KG1 (cell line): ENCODE measurements at regions not wholly inside any gene's neighbourhood (a gene's known extent, or its start where the extent isn't known, plus 50 kb on each side); places are given as distances from the start of the nearest gene placed in this dataset.

Source experiments
- DNase-seq: peaks from one replicate; lab custom pipeline; 2025; lab: John Stamatoyannopoulos, UW

- no peak for DNase-seq
Measured at GRCh38 chr12:24042651-24043050, 93.2 kb upstream of the SOX5 start.

- DNase-seq = no peak
Measured at GRCh38 chr12:24039113-24039525, 89.6 kb upstream of the SOX5 start.

DNA sequence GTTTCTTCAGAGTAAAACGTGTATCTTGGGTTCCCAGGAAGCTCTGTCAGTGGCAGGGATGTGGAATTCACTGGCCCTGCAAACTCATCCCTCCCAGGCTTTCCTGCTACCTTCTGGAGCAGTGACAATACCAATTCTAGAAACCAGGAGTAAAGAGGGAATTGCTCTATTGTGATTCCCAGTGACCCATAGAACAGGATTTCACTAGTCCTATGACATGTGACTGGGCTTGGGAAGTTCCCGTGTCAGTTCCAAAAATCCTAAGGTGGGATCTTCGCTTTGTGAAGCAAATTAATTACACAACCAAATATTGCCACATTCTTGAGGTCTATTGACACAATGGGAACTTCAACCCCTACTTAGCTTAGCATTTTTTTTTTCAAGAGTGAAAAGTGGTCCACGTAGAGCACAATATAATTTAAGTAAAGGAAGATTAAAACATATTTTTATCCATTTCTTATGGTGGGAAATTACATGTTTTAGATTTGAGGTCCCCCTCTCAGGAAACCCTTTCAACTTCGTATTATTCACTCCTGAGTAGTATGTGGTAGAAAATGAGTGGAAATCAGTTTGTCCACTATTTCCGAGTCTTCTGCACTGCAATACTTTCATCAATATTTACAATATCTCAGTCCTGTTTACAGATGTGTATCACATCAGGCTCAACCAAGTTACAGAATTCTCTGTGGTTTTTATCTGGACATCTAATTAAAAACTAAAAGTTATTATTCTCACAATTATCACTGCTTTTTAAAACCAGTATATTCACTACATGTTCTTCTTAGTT, 88.9 kb upstream of the SOX5 start:
- no peak for DNase-seq

DNA sequence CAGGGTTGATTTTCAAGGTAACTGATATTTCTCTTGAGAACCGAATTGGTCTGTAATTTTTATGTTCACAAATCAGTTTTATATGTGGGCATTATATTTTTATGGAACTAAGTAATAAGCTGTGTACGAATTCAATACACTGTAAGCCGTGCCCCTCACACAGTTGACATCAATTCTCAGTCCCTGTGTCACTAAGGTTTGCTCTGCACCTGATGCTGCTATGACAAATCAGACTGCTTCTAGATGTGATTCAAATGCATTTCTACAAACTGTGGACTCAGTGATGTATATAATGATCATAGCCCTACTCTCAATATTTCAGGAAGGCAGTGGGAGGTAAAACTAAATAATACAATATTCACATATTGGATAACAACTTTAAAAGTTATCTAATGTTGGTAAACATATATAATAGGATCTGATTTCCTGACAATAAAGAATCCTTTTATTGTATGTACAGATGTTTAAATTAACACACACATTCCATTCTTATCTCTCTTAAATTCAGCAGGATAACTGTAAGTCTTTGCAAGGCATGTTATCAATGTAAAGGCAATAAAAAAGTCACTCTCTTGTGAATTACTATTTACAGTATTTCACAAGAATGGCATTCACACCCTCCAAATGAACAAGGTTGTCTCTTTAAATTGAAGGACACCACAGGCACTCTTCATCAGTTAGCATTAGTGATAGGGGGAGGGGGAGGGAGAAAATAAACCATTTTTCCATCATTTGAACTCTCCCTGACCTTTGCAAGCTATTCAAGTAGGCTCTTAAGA, 87.2 kb upstream of the SOX5 start:
- no peak for DNase-seq

- no peak for DNase-seq
Measured at GRCh38 chr12:24034894-24035293, 85.4 kb upstream of the SOX5 start.

DNA sequence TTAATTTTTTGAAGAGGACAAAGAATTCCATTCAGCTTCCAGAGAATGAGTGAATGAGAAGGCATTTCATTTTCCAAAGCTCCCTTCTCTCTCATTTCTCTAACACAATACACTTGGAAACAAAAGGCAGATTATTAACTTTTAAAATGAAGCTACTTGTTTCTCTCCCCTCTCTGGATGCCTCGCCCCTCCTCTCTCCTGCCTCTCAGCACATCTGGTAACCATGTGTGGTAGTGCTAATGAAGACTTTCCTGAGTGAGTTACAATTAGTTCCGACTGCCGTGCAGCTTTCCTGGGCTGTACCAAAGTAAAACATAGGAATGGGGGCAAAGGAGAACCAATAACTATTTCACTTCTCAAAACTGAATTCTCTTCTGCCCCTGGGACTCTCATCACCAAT, 84.7 kb upstream of the SOX5 start:
- DNase-seq = no peak

DNA sequence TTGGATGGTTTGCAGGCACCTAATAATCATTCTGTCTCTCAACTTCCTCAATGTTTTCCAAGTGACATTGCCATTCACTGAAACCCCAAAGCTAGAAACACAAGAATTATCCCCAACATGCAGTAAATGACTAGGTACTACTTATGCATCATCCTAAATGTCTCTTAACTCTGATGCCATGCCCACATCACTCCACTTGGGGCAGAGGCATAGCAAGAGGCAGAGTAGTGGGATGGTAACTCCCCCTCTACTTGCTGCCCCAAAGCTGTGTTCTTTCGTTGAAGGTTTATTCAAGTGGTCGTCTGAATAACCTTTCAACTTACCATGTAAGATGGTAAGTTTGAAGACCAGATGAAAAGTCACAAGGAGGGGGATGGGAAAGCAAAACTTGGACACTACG, 77.9 kb upstream of the SOX5 start:
- no peak for DNase-seq

- no peak for DNase-seq
Measured at GRCh38 chr12:24025153-24025798, 75.8 kb upstream of the SOX5 start.

DNA sequence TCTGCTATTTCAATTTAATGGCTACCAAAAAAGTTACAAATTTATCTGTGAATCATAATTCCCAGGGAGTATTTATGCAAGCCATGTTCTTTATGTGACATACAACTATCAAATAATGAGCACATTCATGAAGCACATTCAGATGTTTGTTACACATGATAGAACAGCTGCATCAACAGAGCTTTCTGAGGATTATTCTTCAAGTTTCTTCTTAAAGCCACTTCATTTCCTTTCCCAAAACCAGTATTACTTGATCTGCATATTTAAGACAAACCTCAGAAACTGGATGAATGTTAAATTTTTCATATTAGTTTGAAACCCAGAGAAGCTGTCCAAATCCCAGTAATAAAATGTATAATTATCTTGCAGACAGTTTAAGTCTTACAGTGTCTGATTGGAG, 73.6 kb upstream of the SOX5 start:
- DNase-seq = no peak

DNA sequence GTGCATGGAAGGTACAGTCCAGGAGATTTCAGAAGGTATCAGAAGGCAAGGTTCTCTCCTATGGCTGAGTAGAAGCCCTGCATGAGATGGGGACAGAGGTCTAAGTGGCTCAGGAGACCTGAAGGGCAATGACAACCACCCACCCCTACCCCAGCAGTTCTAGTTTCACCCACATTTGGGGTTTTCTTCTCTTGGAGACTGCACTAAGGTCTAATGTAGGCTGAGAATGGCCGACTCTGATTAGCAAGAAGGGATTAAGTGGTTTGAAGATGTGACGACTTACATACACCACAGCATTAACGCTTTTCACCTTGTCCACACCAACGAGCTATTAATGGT, 71.7 kb upstream of the SOX5 start:
- no peak for DNase-seq

GRCh38 chr12:24020397-24021163, 71.1 kb upstream of the SOX5 start:
- DNase-seq = no peak

DNA sequence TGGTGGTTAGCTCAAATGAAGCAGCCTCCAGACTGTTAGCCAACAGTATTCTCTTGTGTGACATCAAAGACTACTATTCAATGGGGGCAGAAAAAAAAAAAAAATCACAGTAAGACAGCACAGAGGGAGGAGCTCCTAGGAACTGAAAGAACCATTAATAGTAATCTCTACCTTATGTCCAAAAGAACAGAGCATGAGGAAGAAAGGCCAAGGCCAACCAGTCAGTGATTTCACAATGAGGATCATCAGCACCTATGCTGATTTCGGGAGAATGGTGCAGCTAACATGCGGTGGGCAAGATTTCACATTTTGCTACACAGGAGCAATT, 66.3 kb upstream of the SOX5 start:
- no peak for DNase-seq

DNA sequence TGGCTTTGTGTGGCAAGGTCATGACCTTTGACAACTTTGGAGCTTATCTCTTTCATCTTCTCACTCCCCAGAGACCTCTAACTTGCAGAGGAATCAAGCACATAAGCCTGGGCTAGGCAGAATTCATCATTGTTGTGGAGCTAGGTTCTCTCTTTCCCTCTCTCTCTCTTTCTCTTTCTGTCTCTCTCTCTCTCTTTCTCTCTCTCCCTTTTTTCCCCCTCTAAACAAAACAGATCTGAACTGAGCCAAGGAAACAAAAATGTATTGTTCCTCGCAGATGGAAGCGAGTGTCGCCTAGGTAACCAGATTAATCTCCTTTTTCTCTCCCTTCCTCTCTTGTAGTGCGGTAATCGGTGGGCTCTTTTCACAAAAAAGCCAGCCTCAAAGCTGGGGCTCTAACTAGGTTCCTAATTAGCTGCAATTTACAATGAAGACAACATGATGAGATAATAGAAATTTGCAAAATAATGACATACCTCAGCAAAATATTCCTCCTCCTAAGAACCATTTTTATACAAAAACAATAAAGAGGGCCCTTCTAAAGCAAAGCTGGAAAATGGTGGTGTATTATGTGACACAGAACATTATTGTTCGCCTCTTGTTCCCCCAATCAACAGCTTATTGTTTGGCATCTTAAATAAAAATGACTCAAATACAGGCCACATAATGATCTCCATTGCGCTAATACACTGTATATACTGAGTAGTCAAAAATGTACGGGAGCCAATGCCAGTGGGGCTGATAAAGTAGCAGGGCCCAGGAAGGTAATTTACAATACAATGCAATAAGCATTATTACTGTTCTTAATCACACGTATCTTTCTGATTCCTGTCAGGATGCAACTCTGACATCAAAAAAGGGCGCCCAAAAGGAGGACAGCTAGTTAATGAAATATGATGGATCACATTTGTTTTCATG, 65.7 kb upstream of the SOX5 start:
- DNase-seq = no peak

DNA sequence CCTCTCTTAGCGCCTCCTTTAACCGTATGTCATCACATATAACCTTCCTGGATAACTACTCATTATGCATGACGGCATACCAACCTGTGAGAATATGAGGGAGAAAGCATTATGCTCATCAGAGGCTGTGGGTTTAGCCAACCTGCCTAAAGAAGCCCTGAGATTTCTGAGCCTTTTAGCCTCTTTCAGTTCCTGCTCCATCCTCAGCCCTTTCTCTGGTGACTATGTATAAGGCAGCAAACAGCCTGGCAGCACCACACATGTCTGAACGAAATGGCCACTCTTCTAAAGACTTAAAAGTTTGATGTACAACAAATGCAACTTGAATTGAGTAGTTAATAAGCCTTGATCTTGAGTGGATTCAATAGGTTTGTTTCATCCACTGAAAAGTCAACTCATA, 64.8 kb upstream of the SOX5 start:
- no peak for DNase-seq

- no peak for DNase-seq
Measured at GRCh38 chr12:24012528-24012927, 63.1 kb upstream of the SOX5 start.

- no peak for DNase-seq
Measured at GRCh38 chr12:24011927-24012507, 62.5 kb upstream of the SOX5 start.

- DNase-seq = no peak
Measured at GRCh38 chr12:24008166-24008565, 58.7 kb upstream of the SOX5 start.
